Smooth muscle cell of the brain vasculature (primary cell): ENCODE measurements at regions not wholly inside any gene's neighbourhood (a gene's known extent, or its start where the extent isn't known, plus 50 kb on each side); places are given as distances from the start of the nearest gene placed in this dataset.
"Not testable (repeated sequence)": the region's sequence is repeated elsewhere in the genome, so short reads cannot be mapped to it uniquely, and the experiment has no call there.

Source experiments
- DNase-seq: peaks from one replicate; pipeline ENCODE4 v3.0.0-alpha.2; 2012; ENCODE audit warnings: low read depth, low spot score

DNA sequence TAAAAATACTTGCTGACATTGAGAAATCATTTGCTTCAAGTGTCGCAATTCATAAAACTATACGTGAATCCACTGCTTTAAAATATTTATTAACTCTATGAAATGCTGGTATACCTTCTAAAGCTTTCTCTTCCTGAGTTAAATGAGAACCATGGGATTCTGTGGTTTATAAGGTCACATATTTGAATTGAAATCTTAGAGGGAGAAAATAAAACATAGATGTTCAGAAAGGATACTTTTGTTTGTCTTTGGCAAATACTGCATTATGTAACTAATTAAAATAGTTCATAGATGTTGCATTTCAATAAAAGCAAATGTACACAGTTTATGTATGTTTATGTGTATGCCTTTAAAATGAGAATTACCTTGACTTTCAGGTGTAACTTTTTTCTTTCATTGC is 250.1 kb downstream of the FAM170A start:
- no peak for DNase-seq

DNA sequence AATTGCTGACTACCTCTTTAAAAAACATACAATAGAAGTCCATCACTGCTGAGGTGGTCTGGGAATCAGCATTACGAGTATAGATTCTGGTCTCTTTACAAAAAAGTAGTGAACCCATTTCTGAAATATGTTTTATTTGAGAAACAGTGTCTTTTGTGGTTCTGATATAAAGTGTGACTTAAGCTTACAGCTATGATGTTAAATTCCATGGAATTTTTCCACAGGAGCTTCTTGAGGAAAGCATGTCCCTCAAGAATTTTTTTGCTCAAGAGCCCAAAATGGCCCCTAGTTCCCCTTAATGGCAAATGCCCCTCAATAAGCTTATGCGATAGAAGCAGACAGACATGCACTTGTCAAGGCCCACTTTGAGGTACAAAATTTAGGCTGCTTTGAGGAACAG is 265.7 kb downstream of the FAM170A start:
- no peak for DNase-seq

DNA sequence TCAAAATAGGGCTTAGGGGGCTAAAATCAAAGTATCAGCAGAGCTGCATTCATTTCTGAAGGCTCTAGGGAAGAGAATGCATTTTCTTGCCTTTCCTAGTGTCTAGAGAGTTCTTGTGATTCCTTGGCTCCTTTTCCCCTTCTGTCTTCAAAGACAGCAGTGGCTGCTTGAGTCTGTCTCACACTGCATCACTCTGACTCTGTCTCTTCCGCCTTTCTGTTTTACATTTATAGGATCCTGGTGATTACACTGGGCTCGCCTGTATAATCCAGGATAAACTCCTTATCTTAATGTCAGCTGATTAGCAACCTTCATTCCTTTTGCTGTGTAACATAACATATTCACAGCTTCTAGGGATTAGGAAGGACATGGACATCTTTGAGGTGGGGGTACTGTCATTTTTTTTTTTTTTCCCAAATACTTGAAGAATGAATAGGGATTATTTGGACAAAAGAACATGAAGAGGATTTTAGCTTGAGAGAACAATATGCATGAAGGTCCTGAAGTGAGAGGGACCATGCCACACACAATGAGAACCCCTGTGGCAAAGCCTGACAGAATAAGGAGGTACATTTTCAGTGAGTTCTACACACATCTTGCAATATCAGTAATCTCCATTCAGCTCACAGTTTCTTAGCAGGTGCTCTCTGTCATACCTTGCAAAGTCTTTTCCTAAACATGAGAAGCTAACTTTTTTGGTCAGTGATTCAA is 267.6 kb downstream of the FAM170A start:
- DNase-seq = no peak

DNA sequence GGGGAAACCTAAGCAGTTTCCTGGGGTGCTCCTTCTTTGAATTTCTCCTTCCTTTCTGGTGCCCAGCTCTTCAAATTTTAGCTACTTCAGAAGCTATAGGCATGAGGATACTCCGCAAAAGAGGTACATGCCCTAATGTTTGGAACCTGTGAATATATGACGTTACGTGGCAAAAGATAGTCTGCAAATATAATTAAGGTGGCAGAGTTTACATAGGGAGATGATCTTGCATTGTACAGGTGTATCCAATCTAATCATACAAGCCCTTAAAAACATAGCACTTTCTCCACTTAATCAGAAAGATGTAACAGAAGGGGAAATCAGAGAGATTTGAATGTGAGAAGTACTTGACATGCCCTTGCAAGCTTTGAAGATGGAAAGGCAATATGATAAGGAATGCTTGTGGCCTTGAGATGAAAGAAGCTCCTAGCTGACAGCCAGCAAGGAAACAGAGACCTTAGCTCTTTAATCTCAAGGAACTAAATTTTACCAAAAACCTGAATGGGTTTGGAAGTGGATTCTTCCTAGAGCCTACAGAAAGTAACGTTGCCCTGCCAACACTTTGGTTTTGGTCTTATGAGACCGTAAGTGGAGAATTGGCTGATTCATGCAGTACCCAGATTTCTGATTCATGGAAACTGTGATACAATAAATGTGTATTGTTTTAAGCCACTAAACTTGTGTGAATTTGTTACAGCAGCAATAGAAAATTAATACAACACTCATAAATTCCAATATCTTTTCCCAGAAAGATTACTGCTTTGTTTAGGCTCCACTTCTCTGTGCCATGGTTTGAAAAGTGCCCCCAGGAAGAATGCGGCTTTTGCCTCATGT is 268.4 kb downstream of the FAM170A start:
- DNase-seq = no peak

DNA sequence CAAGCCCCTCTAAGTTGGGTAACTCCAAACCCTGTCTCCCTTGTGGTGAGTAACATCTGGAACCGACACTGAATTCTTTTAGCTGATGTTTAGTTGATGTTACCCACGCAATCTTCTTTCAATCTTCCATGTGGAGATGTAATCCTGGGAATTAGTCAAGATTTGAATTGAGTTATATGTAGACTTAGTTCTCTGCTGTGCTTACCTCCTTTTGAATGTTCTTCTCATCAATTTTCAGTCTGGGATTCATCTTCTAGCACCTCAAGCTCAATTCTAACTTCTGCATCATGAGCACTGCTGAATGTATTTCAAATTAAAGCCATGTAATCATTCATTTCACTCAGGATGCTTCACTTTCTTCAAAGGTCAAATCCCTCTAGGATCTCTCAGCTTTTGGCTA is 270.6 kb downstream of the FAM170A start:
- no peak for DNase-seq

DNA sequence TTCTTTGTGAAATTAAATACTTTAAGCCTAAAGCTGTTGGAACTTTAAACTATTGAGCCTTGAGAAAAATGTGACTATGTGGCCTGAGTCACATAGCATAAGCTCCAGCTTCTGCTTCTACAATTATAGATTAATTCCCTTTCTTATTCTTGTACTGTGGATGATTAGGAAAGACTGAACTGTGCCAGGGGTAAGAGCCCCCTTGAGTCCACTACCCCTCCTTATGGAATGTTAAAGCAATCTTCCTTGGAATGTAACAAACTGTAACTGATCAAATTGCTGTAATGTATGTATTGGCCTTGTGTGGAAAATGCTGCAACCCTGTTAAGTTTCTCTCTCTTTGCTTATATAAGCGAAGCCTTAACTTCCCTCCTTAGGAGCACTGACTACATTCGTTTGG is 273.2 kb downstream of the FAM170A start:
- no peak for DNase-seq

DNA sequence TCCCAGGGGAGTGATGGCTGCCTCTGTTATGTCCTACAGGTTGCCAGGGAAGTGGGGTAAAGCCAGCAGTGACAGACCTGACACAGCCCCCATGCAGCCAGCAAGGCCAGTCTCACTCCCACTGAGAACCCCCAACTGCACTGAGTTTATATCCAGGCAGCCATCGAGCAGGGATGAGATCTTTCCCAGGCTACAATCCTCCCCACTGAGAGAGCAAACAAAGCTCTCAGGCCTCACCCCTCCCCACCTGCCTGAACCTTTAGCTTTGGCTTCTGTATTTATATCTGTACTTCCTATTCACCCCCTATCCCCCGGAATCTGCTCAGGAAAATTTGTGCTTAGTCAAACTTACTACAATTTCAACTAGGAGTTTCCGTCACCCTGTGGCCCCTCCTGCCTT is 284.1 kb downstream of the FAM170A start:
- DNase-seq = no peak

DNA sequence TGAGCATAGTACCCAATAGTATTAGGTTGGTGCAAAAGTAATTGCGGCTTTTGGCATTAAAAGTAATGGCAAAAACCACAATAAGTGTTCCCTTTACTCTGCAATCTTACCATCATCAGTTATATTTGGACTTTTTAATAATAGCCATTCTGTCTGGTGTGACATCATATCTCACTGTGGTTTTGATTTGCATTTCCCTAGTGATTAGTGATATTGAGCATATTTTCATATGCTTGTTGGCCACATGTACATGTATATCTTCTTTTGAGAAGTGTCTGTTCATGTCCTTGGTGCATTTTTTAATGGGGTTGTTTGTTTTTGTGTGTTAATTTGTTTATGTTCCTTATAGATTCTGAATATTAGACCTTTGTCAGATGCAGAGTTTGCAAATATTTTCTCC is 289.9 kb downstream of the FAM170A start:
- no peak for DNase-seq

DNA sequence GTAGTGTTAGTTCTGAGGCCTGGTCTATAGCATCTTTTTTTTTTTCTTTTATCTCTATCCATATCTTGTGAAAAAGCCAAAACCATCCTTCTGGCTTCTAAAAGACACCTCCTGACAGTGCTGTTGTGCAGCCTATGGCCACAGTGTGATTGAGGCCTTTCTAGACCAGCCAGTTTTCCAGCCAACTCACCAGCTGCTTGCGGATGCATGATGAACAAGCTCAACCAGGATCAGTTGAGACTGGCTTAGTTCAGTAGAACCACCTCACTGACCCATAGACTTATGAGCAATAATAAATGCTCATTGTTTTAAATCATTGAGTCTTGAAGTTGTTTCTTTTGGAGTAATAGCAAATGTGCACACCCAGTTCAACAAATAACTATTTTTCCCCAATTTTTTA is 296.9 kb downstream of the FAM170A start:
- DNase-seq = no peak

DNA sequence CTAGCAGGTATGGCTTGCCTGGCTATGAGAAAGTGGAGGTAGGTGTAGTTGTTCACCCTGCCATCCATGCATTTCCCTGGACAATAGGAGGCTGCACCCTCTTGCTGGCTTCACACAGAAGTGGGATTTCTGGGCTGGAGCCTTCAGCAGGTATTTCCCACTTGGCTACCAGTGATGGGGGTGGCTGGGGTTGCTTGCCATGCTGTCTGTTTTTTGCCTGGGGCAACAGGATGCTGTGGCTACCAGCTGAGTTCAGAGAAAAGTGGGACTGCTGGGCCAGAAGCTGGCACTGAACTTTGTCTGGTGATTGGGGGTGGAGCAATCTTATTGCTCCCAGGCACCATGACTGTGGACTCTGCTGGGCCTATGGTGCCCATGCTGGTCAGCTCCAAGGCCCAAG is 299.6 kb downstream of the FAM170A start:
- no peak for DNase-seq

DNA sequence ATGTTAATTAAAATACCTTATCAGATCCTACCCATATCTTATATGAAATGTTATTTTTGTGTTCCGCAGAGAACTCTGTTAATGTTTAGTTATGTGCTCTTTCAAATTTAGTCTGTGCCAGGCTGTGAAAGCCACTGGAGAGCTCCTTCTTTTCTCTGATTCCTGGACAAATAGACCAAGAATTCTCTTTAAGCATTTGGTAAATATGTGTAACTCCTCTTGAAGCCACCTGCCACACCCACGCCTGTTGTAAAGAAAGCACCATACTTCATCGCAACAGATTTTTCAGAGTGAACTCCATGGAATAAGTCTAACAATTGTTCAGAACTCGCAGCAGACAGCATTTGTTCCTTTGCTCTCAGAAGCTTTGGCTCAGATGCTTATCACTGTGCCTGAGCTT is 301.1 kb downstream of the FAM170A start:
- DNase-seq = no peak

DNA sequence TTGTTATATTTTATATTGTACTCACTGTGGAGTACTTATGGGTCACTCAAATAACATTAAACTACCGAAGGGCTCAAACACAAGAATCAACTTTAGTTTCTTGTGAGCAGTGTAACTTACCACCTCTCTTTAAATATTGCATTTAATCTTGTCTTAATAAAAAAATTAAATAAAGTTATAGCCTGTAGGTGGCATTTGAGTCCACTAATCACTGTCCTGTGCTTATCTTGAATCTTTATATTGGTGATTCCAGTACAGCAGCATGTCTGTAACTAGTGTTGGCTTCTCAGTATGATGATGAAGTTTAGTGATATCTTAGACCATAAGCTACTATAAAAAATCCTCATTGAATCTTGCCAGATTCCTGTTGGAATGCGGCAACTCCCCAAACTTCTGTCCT is 313.8 kb downstream of the FAM170A start:
- DNase-seq = no peak

DNA sequence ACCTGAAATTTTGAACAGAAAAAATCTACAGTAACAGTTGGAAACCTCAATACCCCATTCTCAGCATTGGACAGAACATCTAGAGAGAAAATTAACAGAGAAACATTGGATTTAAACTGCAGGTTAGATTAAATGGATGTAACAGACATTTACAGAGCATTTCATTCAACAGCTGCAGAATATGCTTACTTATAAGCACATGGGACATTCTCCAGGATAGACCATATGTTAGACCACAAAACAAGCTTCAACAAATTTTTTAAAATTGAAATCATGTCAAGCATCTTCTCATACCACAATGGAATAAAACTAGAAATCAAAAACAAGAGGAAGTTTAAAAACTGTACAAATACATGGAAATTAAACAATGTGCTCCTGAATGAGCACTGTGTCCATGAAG is 316.3 kb downstream of the FAM170A start:
- no peak for DNase-seq

DNA sequence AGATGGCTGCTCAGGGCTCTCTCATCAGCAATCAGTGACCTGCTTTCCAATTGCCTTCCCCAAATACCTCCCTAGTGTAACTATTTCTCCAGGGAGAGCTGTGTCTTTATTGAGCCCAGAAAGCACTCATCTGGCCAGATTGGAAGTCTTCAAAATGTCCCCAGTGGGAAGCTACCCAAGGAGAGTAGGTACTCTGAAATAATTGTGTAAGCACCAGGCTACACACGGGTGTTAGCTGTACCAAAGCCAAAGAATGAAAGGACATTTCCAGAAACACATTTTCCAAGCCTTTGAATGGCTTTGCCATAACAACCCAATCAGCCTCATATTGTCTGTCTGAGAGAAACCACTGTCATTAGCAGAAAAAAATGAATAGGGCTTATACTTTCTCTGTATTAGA is 318.8 kb downstream of the FAM170A start:
- no peak for DNase-seq

DNA sequence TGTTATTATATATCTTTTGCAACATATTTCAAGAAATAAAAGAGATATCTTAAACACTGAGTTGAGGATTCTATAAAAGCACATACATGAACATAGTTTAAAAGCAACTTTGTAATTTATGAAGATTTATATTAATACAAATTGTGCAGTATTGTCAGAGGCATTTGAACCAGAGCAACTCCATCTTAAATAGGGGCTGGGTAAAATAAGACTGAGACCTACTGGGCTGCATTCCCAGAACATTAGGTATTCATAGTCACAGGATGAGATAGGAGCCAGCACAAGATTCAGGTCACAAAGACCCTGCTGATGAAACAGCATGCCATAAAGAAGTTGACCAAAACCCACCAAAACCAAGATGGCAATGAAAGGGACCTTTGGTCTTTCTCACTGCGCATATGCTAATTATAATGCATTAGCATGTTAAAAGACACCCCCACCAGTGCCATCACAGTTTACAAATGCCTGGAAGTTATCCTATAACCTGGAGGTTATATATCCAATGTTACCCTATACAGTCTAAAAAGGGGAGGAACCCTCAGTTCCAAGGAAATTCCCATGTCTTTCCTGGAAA is 320.2 kb downstream of the FAM170A start:
- no peak for DNase-seq

DNA sequence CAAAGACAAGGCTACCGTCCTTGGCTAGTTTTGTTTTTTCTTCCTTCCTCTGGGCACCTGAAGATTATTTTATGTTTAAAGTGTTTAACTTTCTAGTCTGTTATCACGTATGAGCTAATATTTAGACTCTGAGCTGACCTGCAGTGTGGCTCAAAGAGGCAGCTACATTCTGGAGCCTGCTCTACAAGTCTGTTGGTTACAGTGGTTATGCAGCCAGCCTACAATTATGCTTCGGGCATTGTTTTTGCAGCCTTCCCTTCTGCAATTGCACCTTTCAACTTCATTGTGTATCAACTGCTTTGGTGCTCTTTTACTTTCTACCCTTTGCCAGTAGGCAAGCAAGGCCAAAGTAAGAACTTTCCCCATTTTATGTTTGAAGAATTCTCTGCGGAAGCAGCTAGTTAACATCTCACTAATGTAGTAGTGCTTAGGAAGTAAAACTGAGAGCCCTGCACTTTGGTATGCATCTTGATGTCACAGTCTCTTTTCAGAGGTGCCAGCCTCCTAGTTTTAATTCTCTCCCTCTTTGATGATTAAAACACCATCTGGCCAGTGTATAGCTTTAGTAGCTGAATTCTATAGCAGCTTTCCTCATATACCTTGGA is 322.1 kb downstream of the FAM170A start:
- no peak for DNase-seq

DNA sequence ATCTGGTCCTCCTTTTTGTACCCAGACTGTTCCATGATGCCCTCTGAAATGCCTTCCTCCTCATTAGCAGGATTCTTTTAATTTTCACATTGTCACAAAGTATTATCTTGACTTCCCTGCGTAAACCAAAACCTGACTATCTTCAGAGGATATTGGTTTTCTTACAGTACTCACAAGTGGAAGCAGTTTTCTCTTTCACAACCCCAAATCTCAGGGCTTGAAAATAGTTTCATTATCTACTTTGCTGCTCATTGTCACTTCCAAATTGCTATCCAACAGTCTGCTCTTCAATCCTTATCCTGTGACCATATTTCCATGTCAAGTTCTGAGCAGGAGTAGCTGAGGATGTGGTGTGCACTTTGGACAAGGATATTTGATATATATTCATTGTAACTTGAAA is 324.1 kb downstream of the FAM170A start:
- no peak for DNase-seq

DNA sequence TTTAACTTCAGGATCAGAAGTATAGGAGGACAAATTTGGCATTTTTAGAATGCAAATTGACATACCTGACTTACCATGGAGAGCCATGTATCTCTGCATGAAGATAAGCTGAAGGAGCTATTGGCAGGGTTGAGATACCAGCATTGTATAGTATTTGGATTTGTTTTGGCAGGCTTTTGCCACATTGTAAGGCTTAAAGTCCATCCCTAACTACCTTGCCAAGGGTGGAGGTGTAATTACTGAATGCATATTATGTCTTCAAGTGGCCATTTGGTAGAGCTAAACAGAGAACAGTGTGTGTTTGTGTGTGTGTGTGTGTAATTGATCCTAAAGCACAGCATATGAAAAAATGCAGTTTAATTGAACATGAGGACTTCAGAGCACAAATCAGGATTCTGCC is 324.7 kb downstream of the FAM170A start:
- no peak for DNase-seq

DNA sequence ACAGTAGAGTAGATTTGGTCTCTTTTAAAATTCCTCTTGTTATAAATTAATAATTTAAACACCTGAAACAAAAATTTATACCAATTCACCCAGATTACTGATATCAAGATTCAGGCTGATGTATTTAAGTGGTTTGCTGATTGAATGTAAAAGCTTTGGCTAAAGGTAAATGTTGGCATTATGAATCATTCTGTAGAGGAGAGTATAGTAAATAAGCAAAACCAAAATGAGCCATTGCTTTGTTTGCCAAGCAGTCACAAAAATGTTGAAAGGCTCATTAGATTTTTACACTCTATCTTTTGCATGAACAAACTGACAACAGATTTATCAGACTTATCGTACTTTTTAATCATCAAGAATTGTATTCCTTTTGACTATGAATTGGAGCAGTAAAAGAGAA is 332.6 kb downstream of the FAM170A start:
- DNase-seq = no peak

DNA sequence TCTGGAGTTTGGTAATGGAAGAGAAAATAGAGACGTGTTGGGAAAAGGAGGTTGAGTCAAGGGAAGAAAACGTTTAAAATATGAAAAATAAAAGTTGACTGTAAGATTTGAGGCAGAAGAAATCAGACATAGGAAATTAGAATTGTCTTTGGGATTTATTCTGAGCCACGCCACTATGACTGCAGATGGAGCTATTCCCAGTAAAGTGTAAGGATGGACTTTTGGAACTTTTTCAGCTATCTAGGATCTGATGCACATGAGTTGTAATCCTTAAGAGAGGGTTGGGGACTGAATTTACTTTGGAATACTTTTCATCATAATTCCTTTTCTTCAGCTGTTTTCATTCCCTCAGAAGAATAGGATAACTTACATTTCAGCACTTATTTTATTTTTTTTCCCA is 336.7 kb downstream of the FAM170A start:
- no peak for DNase-seq

DNA sequence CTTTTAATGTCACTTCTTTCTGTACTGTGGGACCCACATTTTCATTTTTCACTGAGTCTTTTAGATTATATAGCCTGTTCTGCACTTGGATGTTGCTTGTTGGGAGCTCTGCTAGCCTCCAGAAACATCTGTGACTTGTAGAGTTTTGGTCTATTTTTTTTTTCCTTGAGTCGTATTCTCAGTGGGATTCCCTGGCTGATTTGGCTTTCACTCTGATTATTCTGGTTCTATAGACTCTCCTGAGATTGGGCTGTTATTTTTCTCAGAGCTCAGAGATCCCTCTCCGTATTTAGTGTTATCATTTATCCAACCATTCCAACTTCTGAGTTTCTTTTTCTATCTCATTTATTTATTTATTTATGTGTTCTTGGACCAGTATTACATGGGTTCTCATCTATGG is 339.3 kb downstream of the FAM170A start:
- no peak for DNase-seq

DNA sequence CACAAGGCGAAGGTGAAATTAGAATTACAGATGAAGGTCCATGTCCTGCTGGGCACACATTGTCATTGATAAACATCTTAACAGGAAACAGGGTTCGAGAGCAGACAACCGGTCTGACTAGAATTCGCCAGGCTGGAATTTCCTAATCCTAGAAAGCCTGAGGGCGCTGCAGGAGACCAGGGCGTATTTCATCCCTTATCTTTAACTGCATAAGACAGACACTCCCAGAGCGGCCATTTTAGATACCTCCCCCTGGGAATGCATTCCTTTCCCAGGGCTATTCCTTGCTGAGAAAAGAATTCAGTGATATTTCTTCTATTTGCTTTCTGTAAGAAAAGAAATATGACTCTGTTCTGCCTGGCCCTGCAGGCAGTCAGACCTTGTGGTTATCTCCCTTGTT is 357.7 kb downstream of the FAM170A start:
- not testable (repeated sequence) for DNase-seq

DNA sequence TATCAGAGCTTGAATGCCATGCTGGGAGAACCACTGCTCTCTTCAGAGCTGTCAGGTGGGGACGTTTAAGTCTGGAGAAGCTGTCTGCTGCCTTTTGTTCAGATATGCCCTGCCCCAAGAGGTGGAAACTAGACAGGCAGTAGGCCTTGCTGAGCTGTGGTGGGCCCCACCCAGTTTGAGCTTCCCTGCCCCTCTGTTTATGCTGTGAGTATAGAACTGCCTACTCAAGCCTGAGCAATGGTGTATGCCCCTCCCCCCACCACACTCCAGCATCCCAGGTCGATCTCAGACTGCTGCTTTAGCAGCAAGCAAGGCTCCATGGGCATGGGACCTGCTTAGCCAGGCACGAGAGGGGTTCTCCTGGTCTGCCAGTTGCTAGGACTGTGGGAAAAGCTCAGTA is 362.3 kb downstream of the FAM170A start:
- DNase-seq = no peak
